Tibial nerve (tissue), 4 donors: ENCODE measurements at regions not wholly inside any gene's neighbourhood (a gene's known extent, or its start where the extent isn't known, plus 50 kb on each side); places are given as distances from the start of the nearest gene placed in this dataset.

ENCODE experiments used
- EP300 ChIP-seq, 2 donors: sonication (generic); formaldehyde crosslinking; IDR thresholded peaks; one replicate each; pipeline ENCODE4 v1.6.1; 2017; ENCODE audit warnings: antibody characterized with exemption in 2 of 2, mild to moderate bottlenecking in 1 of 2
- POLR2A ChIP-seq, 2 donors: fragments of 450-650 bp; IDR thresholded peaks; one replicate each; pipeline ENCODE4 v1.6.1; 2017; ENCODE audit warnings: antibody characterized with exemption in 2 of 2, mild to moderate bottlenecking in 2 of 2, moderate library complexity in 2 of 2
- TF ChIP-seq, protein P1 (sequence below), 5 experiments: fragments of 200-600 bp in 3 of 5; fragments of 450-650 bp in 2 of 5; sonication (generic) in 3 of 5; IDR thresholded peaks; one replicate each; pipeline ENCODE4 v1.5.1; 2016 to 2019; ENCODE audit warnings: antibody characterized with exemption in 5 of 5, mild to moderate bottlenecking in 3 of 5, moderate library complexity in 2 of 5

DNA sequence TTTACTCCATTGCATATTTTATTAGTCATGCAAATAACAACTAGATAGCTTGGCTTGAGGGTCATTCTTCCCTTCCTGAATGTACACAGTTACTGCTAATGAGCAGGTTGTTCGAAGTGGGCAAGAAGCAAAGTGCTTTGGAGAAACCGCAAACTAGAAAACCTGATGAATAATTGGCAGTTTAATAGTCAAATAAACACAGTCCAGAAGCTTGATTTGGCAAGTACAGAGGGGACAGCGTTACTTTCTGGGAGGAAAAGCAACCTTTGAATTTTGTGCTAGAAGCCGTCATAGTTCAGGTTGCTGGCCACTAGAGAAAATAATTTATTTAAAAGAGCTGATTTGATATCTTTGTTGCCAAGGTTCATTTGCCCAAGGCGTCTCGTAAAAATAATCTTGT lies 94.9 kb downstream of the MFSD1 start:
- TF ChIP-seq, protein P1, sequence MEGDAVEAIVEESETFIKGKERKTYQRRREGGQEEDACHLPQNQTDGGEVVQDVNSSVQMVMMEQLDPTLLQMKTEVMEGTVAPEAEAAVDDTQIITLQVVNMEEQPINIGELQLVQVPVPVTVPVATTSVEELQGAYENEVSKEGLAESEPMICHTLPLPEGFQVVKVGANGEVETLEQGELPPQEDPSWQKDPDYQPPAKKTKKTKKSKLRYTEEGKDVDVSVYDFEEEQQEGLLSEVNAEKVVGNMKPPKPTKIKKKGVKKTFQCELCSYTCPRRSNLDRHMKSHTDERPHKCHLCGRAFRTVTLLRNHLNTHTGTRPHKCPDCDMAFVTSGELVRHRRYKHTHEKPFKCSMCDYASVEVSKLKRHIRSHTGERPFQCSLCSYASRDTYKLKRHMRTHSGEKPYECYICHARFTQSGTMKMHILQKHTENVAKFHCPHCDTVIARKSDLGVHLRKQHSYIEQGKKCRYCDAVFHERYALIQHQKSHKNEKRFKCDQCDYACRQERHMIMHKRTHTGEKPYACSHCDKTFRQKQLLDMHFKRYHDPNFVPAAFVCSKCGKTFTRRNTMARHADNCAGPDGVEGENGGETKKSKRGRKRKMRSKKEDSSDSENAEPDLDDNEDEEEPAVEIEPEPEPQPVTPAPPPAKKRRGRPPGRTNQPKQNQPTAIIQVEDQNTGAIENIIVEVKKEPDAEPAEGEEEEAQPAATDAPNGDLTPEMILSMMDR (IDR thresholded peaks at IDR 0.05), result no peak
- TF ChIP-seq POLR2A (IDR thresholded peaks at IDR 0.05), result no peak
- TF ChIP-seq EP300 (IDR thresholded peaks at IDR 0.05), result no peak
